NB4 (cell line): ENCODE measurements at regions not wholly inside any gene's neighbourhood (a gene's known extent, or its start where the extent isn't known, plus 50 kb on each side); places are given as distances from the start of the nearest gene placed in this dataset.

Experiments used
- DNase-seq: peaks from one replicate; pipeline ENCODE4 v3.0.0; 2010; ENCODE audit warnings: low read depth
- H3K4me3 ChIP-seq: one replicate; pipeline ENCODE4 v1.5.1; 2011; ENCODE audit warnings: mild to moderate bottlenecking, low read depth, low read length, moderate library complexity
- MYC ChIP-seq: IDR thresholded peaks from 2 replicates; pipeline ENCODE4 v1.6.1; 2011; ENCODE audit warnings: low read depth, low read length
- POLR2A ChIP-seq: IDR thresholded peaks from 2 replicates; pipeline ENCODE4 v1.6.1; 2011; ENCODE audit warnings: mild to moderate bottlenecking; ENCODE audit not compliant: insufficient read length; ENCODE audit errors: extremely low read depth
- TF ChIP-seq, protein P1 (sequence below): IDR thresholded peaks from 2 replicates; pipeline ENCODE4 v1.6.1; 2011; ENCODE audit warnings: low read depth, low read length
- TF ChIP-seq, protein P2 (sequence below): IDR thresholded peaks from one replicate; pipeline ENCODE4 v1.5.1; 2012; ENCODE audit warnings: low read depth, low read length

DNA sequence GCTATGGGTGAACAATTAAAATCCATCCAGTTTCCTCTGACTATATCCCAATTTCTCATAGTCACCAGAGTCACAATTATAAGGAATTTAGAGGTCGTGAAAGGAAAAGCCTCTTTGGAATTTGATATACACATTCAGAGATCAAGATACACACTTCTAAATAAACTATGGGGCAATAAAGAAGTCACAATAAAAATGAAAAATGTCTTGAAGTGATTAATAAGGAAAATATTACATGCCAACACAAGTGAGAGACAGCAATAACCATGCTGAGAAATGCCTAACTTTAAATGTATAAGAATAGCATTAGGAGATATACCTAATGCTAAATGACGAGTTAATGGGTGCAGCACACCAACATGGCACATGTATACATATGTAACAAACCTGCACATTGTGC, 54.9 kb upstream of the ADAMTS19 start:
- TF ChIP-seq POLR2A (no peak), MYC (no peak)
- TF ChIP-seq, protein P1, sequence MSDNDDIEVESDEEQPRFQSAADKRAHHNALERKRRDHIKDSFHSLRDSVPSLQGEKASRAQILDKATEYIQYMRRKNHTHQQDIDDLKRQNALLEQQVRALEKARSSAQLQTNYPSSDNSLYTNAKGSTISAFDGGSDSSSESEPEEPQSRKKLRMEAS = no peak
- TF ChIP-seq, protein P2, sequence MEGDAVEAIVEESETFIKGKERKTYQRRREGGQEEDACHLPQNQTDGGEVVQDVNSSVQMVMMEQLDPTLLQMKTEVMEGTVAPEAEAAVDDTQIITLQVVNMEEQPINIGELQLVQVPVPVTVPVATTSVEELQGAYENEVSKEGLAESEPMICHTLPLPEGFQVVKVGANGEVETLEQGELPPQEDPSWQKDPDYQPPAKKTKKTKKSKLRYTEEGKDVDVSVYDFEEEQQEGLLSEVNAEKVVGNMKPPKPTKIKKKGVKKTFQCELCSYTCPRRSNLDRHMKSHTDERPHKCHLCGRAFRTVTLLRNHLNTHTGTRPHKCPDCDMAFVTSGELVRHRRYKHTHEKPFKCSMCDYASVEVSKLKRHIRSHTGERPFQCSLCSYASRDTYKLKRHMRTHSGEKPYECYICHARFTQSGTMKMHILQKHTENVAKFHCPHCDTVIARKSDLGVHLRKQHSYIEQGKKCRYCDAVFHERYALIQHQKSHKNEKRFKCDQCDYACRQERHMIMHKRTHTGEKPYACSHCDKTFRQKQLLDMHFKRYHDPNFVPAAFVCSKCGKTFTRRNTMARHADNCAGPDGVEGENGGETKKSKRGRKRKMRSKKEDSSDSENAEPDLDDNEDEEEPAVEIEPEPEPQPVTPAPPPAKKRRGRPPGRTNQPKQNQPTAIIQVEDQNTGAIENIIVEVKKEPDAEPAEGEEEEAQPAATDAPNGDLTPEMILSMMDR = no peak
- H3K4me3 ChIP-seq = no peak overlapping the region
- DNase-seq = no peak

DNA sequence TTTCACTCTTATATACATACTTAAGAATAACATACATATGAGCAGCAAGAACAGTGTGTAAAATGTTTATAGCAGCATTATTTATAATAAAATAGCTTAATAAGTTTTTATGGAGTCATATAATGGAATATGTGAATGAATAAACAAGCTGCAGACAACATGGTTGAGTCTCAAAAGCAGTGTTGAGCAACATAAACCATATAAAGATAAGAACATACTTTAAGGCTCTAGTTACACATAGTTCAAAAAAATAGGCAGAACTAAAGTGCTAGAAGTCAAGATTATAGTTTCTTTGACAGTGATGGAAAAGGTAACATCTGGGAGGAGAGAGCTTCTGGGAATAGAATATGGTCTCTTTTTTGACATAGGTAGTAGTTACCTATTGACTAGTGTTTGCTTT, 53.7 kb upstream of the ADAMTS19 start:
- H3K4me3 ChIP-seq = no peak overlapping the region
- no peak for DNase-seq
- TF ChIP-seq POLR2A (no peak), MYC (no peak)
- TF ChIP-seq, protein P2 = no peak
- TF ChIP-seq, protein P1 = no peak
